Neural progenitor cell (in vitro differentiated cells): ENCODE measurements at regions not wholly inside any gene's neighbourhood (a gene's known extent, or its start where the extent isn't known, plus 50 kb on each side); places are given as distances from the start of the nearest gene placed in this dataset.

Source experiments
- CTCF ChIP-seq: fragments of 200-600 bp; sonication (generic); IDR thresholded peaks from 2 replicates; pipeline ENCODE4 v1.5.1; 2017; ENCODE audit warnings: antibody characterized with exemption, mild to moderate bottlenecking
- EZH2 ChIP-seq: fragments of 200-600 bp; sonication (generic); IDR thresholded peaks from 2 replicates; pipeline ENCODE4 v1.6.1; 2017; ENCODE audit warnings: antibody characterized with exemption, mild to moderate bottlenecking, moderate library complexity

GRCh38 chr5:103360475-103360874, 101.9 kb downstream of the MACIR start:
- no peak for TF ChIP-seq CTCF
- TF ChIP-seq EZH2 = no peak
